ENCODE measurements at regions not wholly inside any gene's neighbourhood (a gene's known extent, or its start where the extent isn't known, plus 50 kb on each side); places are given as distances from the start of the nearest gene placed in this dataset.

DNA sequence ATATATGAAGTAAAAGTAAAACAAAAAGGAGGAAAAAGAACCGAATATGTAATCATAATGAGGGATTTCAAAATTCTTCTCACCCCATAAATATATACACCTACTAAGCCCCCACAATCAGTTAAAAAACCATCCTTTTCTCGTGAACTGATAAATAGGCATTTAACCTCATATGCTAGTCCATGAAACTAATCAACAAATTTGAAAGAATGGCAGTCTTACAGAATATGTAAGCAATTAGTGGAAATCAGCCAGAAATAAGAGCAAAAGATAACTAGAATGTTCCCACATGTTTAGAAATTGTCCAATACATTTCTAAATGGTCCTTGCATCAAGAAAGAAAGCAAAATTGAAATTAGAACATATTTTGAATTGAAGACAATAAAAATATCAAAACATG is 849.4 kb upstream of the CXADR start:
- H3K4me3 ChIP-seq (ENCODE audit: low read depth, low read length), result no peak overlapping the region
- no peaks in the 10 kb centered on the region for H3K36me3 ChIP-seq (ENCODE audit: control insufficient read depth, insufficient read depth, low read length)
- TF ChIP-seq, protein P1, sequence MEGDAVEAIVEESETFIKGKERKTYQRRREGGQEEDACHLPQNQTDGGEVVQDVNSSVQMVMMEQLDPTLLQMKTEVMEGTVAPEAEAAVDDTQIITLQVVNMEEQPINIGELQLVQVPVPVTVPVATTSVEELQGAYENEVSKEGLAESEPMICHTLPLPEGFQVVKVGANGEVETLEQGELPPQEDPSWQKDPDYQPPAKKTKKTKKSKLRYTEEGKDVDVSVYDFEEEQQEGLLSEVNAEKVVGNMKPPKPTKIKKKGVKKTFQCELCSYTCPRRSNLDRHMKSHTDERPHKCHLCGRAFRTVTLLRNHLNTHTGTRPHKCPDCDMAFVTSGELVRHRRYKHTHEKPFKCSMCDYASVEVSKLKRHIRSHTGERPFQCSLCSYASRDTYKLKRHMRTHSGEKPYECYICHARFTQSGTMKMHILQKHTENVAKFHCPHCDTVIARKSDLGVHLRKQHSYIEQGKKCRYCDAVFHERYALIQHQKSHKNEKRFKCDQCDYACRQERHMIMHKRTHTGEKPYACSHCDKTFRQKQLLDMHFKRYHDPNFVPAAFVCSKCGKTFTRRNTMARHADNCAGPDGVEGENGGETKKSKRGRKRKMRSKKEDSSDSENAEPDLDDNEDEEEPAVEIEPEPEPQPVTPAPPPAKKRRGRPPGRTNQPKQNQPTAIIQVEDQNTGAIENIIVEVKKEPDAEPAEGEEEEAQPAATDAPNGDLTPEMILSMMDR (IDR thresholded peaks at IDR 0.05; ENCODE audit: insufficient read depth, low read length, poor library complexity, severe bottlenecking), result no peak
- no peak for DNase-seq (ENCODE audit: low read depth)
- no peaks in the 10 kb centered on the region for H3K27me3 ChIP-seq (ENCODE audit: control insufficient read depth, insufficient read depth, low read length)

GRCh38 chr21:16667395-16667794 is 845.4 kb upstream of the CXADR start:
- Histone ChIP-seq H3K4me3 (ENCODE audit: low read depth, low read length) (no peak overlapping the region), H3K36me3 (ENCODE audit: control insufficient read depth, insufficient read depth, low read length) (no peaks in the 10 kb centered on the region), H3K27me3 (ENCODE audit: control insufficient read depth, insufficient read depth, low read length) (no peaks in the 10 kb centered on the region)
- DNase-seq (ENCODE audit: low read depth), result no peak
- TF ChIP-seq, protein P1 (IDR thresholded peaks at IDR 0.05; ENCODE audit: insufficient read depth, low read length, poor library complexity, severe bottlenecking), result no peak

DNA sequence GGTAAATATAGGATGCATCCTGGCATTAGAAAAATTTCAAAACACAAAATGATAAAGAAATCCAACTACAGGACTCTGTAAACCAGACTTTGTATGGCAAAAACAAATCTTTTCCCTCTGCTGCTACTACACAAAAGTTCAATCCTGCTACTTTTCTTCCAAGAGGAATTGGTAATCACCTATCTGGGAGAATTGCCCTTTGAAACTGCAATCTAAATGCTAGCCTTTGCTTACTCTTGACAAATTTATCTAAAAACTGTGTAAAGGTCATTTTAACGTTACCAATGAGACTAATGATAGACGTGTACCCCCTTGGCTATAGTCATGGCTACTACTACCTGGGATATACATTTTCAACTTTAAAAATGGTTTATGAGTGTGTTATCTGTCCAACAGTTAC is 837.9 kb upstream of the CXADR start:
- Histone ChIP-seq H3K36me3 (ENCODE audit: control insufficient read depth, insufficient read depth, low read length) (no peaks in the 10 kb centered on the region), H3K27me3 (ENCODE audit: control insufficient read depth, insufficient read depth, low read length) (no peaks in the 10 kb centered on the region), H3K4me3 (ENCODE audit: low read depth, low read length) (no peak overlapping the region)
- TF ChIP-seq, protein P1 (IDR thresholded peaks at IDR 0.05; ENCODE audit: insufficient read depth, low read length, poor library complexity, severe bottlenecking), result no peak
- DNase-seq (ENCODE audit: low read depth), result no peak

DNA sequence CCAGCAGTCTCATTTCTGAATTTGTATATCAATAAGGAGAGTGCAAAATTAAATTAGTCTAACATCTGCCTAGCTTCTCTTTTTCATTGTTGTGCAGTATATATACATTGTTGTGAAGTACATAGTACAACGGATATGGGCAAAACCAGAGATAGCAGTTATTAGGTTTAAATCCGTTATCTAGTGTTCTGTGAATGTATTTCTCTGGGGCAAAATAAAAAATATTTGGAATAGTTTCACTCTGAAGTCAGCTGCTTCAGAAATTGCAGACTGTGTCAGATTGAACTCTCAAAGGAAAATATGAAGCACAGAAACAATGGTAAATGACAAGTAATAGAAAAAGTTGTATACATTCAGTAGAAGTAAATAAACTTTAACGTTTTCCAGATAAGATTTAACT is 836.5 kb upstream of the CXADR start:
- no peaks in the 10 kb centered on the region for H3K27me3 ChIP-seq (ENCODE audit: control insufficient read depth, insufficient read depth, low read length)
- H3K4me3 ChIP-seq (ENCODE audit: low read depth, low read length), result no peak overlapping the region
- no peaks in the 10 kb centered on the region for H3K36me3 ChIP-seq (ENCODE audit: control insufficient read depth, insufficient read depth, low read length)
- no peak for DNase-seq (ENCODE audit: low read depth)
- TF ChIP-seq, protein P1 (IDR thresholded peaks at IDR 0.05; ENCODE audit: insufficient read depth, low read length, poor library complexity, severe bottlenecking), result no peak

GRCh38 chr21:16678429-16679160 is 834.2 kb upstream of the CXADR start:
- Histone ChIP-seq H3K4me3 (ENCODE audit: low read depth, low read length) (no peak overlapping the region), H3K27me3 (ENCODE audit: control insufficient read depth, insufficient read depth, low read length) (no peaks in the 10 kb centered on the region), H3K36me3 (ENCODE audit: control insufficient read depth, insufficient read depth, low read length) (no peaks in the 10 kb centered on the region)
- TF ChIP-seq, protein P1 (IDR thresholded peaks at IDR 0.05; ENCODE audit: insufficient read depth, low read length, poor library complexity, severe bottlenecking), result no peak
- no peak for DNase-seq (ENCODE audit: low read depth)

DNA sequence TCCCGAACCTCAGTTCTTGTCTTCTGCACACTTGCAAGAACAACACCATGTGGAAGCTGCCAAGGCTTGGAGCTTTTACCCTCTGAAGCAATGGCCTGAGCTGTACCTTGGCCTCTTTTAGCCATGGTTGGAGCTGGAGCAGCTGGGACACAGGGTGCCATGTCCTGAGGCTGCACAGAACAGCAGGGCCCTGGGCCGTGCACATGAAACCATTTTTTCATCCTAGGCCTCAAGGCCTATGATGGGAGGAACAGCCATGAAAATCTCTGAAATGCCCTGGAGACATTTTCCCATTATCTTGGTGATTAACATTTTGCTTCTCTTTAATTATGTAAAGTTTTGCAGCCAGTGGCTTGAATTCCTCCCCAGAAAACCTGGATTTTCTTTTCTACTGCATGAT is 817.8 kb upstream of the CXADR start:
- no peaks in the 10 kb centered on the region for H3K27me3 ChIP-seq (ENCODE audit: control insufficient read depth, insufficient read depth, low read length)
- no peak for DNase-seq (ENCODE audit: low read depth)
- no peak overlapping the region for H3K4me3 ChIP-seq (ENCODE audit: low read depth, low read length)
- no peaks in the 10 kb centered on the region for H3K36me3 ChIP-seq (ENCODE audit: control insufficient read depth, insufficient read depth, low read length)
- TF ChIP-seq, protein P1 (IDR thresholded peaks at IDR 0.05; ENCODE audit: insufficient read depth, low read length, poor library complexity, severe bottlenecking), result no peak
